GM10248 (cell line): ENCODE measurements at regions not wholly inside any gene's neighbourhood (a gene's known extent, or its start where the extent isn't known, plus 50 kb on each side); places are given as distances from the start of the nearest gene placed in this dataset.

Experiments
- CTCF ChIA-PET: fragments of 300-600 bp; sonication (Branson Sonifier 250); formaldehyde crosslinking; extraction: SDS; loops from one replicate; lab custom pipeline; 2021; ENCODE audit warnings: antibody characterized with exemption; lab: Yijun Ruan, JAX
- POLR2A ChIA-PET: fragments of 350-650 bp; sonication (Branson Sonifier 250); formaldehyde crosslinking; extraction: SDS; loops from one replicate; lab custom pipeline; 2020; ENCODE audit warnings: antibody characterized with exemption; lab: Yijun Ruan, JAX
- DNase-seq: peaks from one replicate; pipeline ENCODE4 v3.0.0; 2012; ENCODE audit errors: extremely low spot score
- CTCF ChIP-seq: IDR thresholded peaks from 2 replicates; pipeline ENCODE4 v1.5.1; 2012; ENCODE audit warnings: mild to moderate bottlenecking, low read depth; ENCODE audit errors: extremely low read depth, missing control alignments, control extremely low read depth

- CTCF ChIA-PET, result interaction anchor here (1.2 kb wide), 1 partner anchor 11 kb away, joined by 3 read pairs; no protein-coding TSS in a partner anchor
- no peak for TF ChIP-seq CTCF
- POLR2A ChIA-PET, result no interaction called here
- DNase-seq, result no peak
Measured at GRCh38 chr10:111277661-111278060, 200.8 kb downstream of the ADRA2A start.

GRCh38 chr10:111278266-111278665 is 201.4 kb downstream of the ADRA2A start:
- no peak for DNase-seq
- no peak for TF ChIP-seq CTCF
- CTCF ChIA-PET, result interaction anchor here (1.2 kb wide), 1 partner anchor 12 kb away, joined by 3 read pairs; no protein-coding TSS in a partner anchor
- POLR2A ChIA-PET, result no interaction called here

GRCh38 chr10:111281516-111281915 is 204.7 kb downstream of the ADRA2A start:
- no peak for DNase-seq
- CTCF ChIA-PET, result no interaction called here
- POLR2A ChIA-PET, result no interaction called here
- no peak for TF ChIP-seq CTCF

GRCh38 chr10:111289461-111289860 is 212.6 kb downstream of the ADRA2A start:
- DNase-seq, result no peak
- CTCF ChIA-PET, result interaction anchor here (0.9 to 1.7 kb wide), 2 partner anchors 18 to 20 kb away, joined by 3 to 4 read pairs; no protein-coding TSS in a partner anchor
- POLR2A ChIA-PET, result interaction anchor here (1.2 kb wide), 1 partner anchor 24 kb away, joined by 3 read pairs; no protein-coding TSS in a partner anchor
- no peak for TF ChIP-seq CTCF

- no peak for TF ChIP-seq CTCF
- ChIA-PET CTCF (interaction anchor here (1.0 kb wide), 1 partner anchor 14 kb away, joined by 3 read pairs; no protein-coding TSS in a partner anchor), POLR2A (no interaction called here)
- no peak for DNase-seq
Measured at GRCh38 chr10:111290649-111291048, 213.8 kb downstream of the ADRA2A start.

GRCh38 chr10:111295788-111296187 is 219.0 kb downstream of the ADRA2A start:
- no peak for DNase-seq
- CTCF ChIA-PET, result no interaction called here
- POLR2A ChIA-PET, result no interaction called here
- TF ChIP-seq CTCF, result no peak

- TF ChIP-seq CTCF, result no peak
- ChIA-PET CTCF (no interaction called here), POLR2A (no interaction called here)
- no peak for DNase-seq
Measured at GRCh38 chr10:111297351-111297848, 220.6 kb downstream of the ADRA2A start.
